Astrocyte (in vitro differentiated cells and primary cell): ENCODE measurements at regions not wholly inside any gene's neighbourhood (a gene's known extent, or its start where the extent isn't known, plus 50 kb on each side); places are given as distances from the start of the nearest gene placed in this dataset.

Source experiments
- DNase-seq: peaks from one replicate; pipeline ENCODE4 v3.0.0-alpha.2; 2010; ENCODE audit warnings: low read depth
- FAIRE-seq: peaks from 2 replicates; lab custom pipeline; 2011; peaks lifted over from hg19 to GRCh38; lab: Jason Lieb, UNC
- H2AFZ ChIP-seq: 2 replicates; pipeline ENCODE4 v1.6.0; 2012; ENCODE audit warnings: low read depth, low read length, inconsistent platforms
- H3K27ac ChIP-seq: 2 replicates; pipeline ENCODE4 v1.5.1; 2011; ENCODE audit warnings: low read depth, low read length, inconsistent platforms
- H3K27me3 ChIP-seq: 2 replicates; pipeline ENCODE4 v1.6.0; 2011; ENCODE audit warnings: low read length, inconsistent platforms; ENCODE audit not compliant: insufficient read depth
- H3K36me3 ChIP-seq: 2 replicates; pipeline ENCODE4 v1.5.1; 2011; ENCODE audit warnings: low read length, inconsistent platforms; ENCODE audit not compliant: insufficient read depth
- H3K4me1 ChIP-seq: 2 replicates; pipeline ENCODE4 v1.5.1; 2011; ENCODE audit warnings: low read length, inconsistent platforms; ENCODE audit not compliant: insufficient read depth
- H3K4me2 ChIP-seq: 2 replicates; pipeline ENCODE4 v1.6.0; 2012; ENCODE audit warnings: low read length, inconsistent platforms
- H3K4me3 ChIP-seq: 2 replicates; pipeline ENCODE4 v1.5.1; 2011; ENCODE audit warnings: low read depth, mild to moderate bottlenecking, low read length, inconsistent platforms; ENCODE audit not compliant: insufficient read depth
- H3K79me2 ChIP-seq: 2 replicates; pipeline ENCODE4 v1.6.0; 2012; ENCODE audit warnings: mild to moderate bottlenecking, low read length, inconsistent platforms; ENCODE audit not compliant: insufficient read depth
- H3K9ac ChIP-seq: 2 replicates; pipeline ENCODE4 v1.6.0; 2012; ENCODE audit warnings: mild to moderate bottlenecking, low read length, inconsistent platforms
- H3K9me3 ChIP-seq: 2 replicates; pipeline ENCODE4 v1.5.1; 2012; ENCODE audit warnings: low read depth, mild to moderate bottlenecking, low read length, inconsistent platforms; ENCODE audit not compliant: insufficient read depth
- H4K20me1 ChIP-seq: 2 replicates; pipeline ENCODE4 v1.6.0; 2012; ENCODE audit warnings: low read length, inconsistent platforms; ENCODE audit not compliant: insufficient read depth
- H3K27ac Mint-ChIP-seq: one replicate; pipeline ENCODE4 v1.8.0; 2021; ENCODE audit warnings: mild to moderate bottlenecking, mixed read lengths; ENCODE audit not compliant: unreplicated experiment
- H3K27me3 Mint-ChIP-seq: one replicate; pipeline ENCODE4 v1.8.0; 2021; ENCODE audit warnings: low read depth, mixed read lengths; ENCODE audit not compliant: unreplicated experiment
- H3K36me3 Mint-ChIP-seq: one replicate; pipeline ENCODE4 v1.8.0; 2021; ENCODE audit warnings: low read depth, mixed read lengths; ENCODE audit not compliant: unreplicated experiment
- H3K4me1 Mint-ChIP-seq: one replicate; pipeline ENCODE4 v1.8.0; 2021; ENCODE audit warnings: low read depth, mixed read lengths; ENCODE audit not compliant: unreplicated experiment
- H3K4me3 Mint-ChIP-seq: one replicate; pipeline ENCODE4 v1.8.0; 2021; ENCODE audit warnings: mild to moderate bottlenecking, moderate library complexity, mixed read lengths; ENCODE audit not compliant: unreplicated experiment
- H3K9me3 Mint-ChIP-seq: one replicate; pipeline ENCODE4 v1.8.0; 2021; ENCODE audit warnings: mild to moderate bottlenecking, mixed read lengths; ENCODE audit not compliant: unreplicated experiment
- EZH2 ChIP-seq: IDR thresholded peaks from 2 replicates; pipeline ENCODE4 v1.6.1; 2012; ENCODE audit warnings: mild to moderate bottlenecking, low read length, inconsistent platforms; ENCODE audit not compliant: insufficient read depth
- TF ChIP-seq, protein P1 (sequence below): IDR thresholded peaks from 2 replicates; pipeline ENCODE4 v1.5.1; 2011; ENCODE audit warnings: low read depth, mild to moderate bottlenecking, inconsistent platforms, low read length, moderate library complexity; ENCODE audit not compliant: insufficient read depth

GRCh38 chr20:7496394-7496991 lies 443.8 kb downstream of the HAO1 start:
- H3K4me2 ChIP-seq = peak overlapping the region; percentile 63
- no peak overlapping the region for H3K9ac ChIP-seq
- no peaks in the 10 kb centered on the region for H3K36me3 ChIP-seq
- FAIRE-seq = no peak
- Mint-ChIP-seq H3K27me3 (no peaks in the 10 kb centered on the region), H3K4me1 (peaks cover 36% of the 10 kb centered on the region), H3K27ac (peak overlapping the region; percentile 27), H3K36me3 (no peaks in the 10 kb centered on the region), H3K4me3 (no peak overlapping the region), H3K9me3 (peaks cover 5% of the 10 kb centered on the region)
- H3K27me3 ChIP-seq = no peaks in the 10 kb centered on the region
- H3K4me1 ChIP-seq = peaks cover 18% of the 10 kb centered on the region
- TF ChIP-seq, protein P1, sequence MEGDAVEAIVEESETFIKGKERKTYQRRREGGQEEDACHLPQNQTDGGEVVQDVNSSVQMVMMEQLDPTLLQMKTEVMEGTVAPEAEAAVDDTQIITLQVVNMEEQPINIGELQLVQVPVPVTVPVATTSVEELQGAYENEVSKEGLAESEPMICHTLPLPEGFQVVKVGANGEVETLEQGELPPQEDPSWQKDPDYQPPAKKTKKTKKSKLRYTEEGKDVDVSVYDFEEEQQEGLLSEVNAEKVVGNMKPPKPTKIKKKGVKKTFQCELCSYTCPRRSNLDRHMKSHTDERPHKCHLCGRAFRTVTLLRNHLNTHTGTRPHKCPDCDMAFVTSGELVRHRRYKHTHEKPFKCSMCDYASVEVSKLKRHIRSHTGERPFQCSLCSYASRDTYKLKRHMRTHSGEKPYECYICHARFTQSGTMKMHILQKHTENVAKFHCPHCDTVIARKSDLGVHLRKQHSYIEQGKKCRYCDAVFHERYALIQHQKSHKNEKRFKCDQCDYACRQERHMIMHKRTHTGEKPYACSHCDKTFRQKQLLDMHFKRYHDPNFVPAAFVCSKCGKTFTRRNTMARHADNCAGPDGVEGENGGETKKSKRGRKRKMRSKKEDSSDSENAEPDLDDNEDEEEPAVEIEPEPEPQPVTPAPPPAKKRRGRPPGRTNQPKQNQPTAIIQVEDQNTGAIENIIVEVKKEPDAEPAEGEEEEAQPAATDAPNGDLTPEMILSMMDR = no peak
- H2AFZ ChIP-seq = no peak overlapping the region
- no peaks in the 10 kb centered on the region for H4K20me1 ChIP-seq
- H3K9me3 ChIP-seq = no peaks in the 10 kb centered on the region
- no peaks in the 10 kb centered on the region for H3K79me2 ChIP-seq
- DNase-seq = peak; percentile 86
- no peak overlapping the region for H3K4me3 ChIP-seq
- peak overlapping the region; percentile 14 for H3K27ac ChIP-seq

DNA sequence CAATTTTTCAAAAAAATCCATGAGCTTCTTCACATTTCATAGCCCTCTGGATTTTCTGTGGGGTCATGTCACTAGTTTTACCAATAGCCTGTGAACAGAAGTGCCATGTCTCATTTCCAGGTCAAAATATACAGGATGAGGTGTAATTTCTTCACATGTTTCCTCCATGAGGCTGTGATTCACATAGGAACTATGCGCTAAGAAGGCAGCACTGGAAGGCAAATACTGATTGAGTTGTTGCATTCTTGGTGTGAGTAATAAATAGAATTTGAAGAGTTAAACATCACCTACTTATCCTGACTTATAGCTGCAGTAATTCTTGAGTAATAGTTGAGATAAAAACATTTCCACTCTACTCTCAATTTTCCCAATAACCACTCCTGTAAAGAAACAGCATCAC lies 442.3 kb downstream of the HAO1 start:
- H3K4me1 ChIP-seq = peaks cover 18% of the 10 kb centered on the region
- Mint-ChIP-seq H3K4me3 (no peak overlapping the region), H3K27me3 (no peaks in the 10 kb centered on the region), H3K4me1 (peaks cover 36% of the 10 kb centered on the region), H3K27ac (peak overlapping the region; percentile 68), H3K9me3 (peaks cover 5% of the 10 kb centered on the region), H3K36me3 (no peaks in the 10 kb centered on the region)
- no peaks in the 10 kb centered on the region for H3K9me3 ChIP-seq
- H3K9ac ChIP-seq = no peak overlapping the region
- no peaks in the 10 kb centered on the region for H3K79me2 ChIP-seq
- H3K27me3 ChIP-seq = no peaks in the 10 kb centered on the region
- no peaks in the 10 kb centered on the region for H3K36me3 ChIP-seq
- TF ChIP-seq, protein P1 = no peak
- TF ChIP-seq EZH2 = no peak
- FAIRE-seq = peak; percentile 63
- H3K4me2 ChIP-seq = peak overlapping the region; percentile 34
- peak overlapping the region; percentile 42 for H3K27ac ChIP-seq
- no peaks in the 10 kb centered on the region for H4K20me1 ChIP-seq
- H2AFZ ChIP-seq = no peak overlapping the region
- H3K4me3 ChIP-seq = no peak overlapping the region
- peak; percentile 94 for DNase-seq

- no peaks in the 10 kb centered on the region for H3K36me3 ChIP-seq
- H4K20me1 ChIP-seq = no peaks in the 10 kb centered on the region
- H3K27me3 ChIP-seq = no peaks in the 10 kb centered on the region
- Mint-ChIP-seq H3K9me3 (peaks cover 4% of the 10 kb centered on the region), H3K36me3 (no peaks in the 10 kb centered on the region), H3K4me1 (peaks cover 36% of the 10 kb centered on the region), H3K4me3 (no peak overlapping the region), H3K27ac (no peak overlapping the region), H3K27me3 (no peaks in the 10 kb centered on the region)
- H3K9ac ChIP-seq = no peak overlapping the region
- no peak overlapping the region for H3K4me2 ChIP-seq
- FAIRE-seq (no peak), DNase-seq (no peak)
- H3K4me3 ChIP-seq = no peak overlapping the region
- TF ChIP-seq EZH2 = no peak
- TF ChIP-seq, protein P1 = no peak
- H3K27ac ChIP-seq = no peak overlapping the region
- no peaks in the 10 kb centered on the region for H3K79me2 ChIP-seq
- no peak overlapping the region for H2AFZ ChIP-seq
- no peaks in the 10 kb centered on the region for H3K9me3 ChIP-seq
- H3K4me1 ChIP-seq = peaks cover 18% of the 10 kb centered on the region
Measured at GRCh38 chr20:7499201-7499600, 441.1 kb downstream of the HAO1 start.
